ENCODE measurements at regions not wholly inside any gene's neighbourhood (a gene's known extent, or its start where the extent isn't known, plus 50 kb on each side); places are given as distances from the start of the nearest gene placed in this dataset.

DNA sequence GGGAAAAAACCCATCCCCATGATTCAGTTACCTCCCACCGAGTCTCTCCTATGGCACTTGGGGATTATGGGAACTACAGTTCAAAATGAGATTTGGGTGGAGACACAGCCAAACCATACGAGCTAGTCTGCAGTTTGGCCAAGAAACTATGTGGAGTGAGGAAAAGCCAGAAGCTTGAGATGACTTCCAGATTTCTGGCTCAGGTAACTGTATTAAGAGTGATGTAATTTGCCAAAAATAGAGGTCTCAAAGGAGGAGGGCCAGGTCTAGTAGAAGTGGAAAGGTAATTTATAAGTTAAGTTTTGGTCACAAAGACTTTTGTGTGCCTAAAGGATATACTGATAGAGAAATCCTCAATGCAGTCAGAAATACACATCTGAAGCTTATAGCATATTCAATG lies 279.7 kb upstream of the MGMT start:
- TF ChIP-seq POLR2A (IDR thresholded peaks at IDR 0.05), result no peak
- no peak for TF ChIP-seq CTCF (IDR thresholded peaks at IDR 0.05)
- TF ChIP-seq EP300 (IDR thresholded peaks at IDR 0.05), result no peak

Data from ovary (tissue), 3 donors.